ENCODE measurements at regions not wholly inside any gene's neighbourhood (a gene's known extent, or its start where the extent isn't known, plus 50 kb on each side); places are given as distances from the start of the nearest gene placed in this dataset.

DNA sequence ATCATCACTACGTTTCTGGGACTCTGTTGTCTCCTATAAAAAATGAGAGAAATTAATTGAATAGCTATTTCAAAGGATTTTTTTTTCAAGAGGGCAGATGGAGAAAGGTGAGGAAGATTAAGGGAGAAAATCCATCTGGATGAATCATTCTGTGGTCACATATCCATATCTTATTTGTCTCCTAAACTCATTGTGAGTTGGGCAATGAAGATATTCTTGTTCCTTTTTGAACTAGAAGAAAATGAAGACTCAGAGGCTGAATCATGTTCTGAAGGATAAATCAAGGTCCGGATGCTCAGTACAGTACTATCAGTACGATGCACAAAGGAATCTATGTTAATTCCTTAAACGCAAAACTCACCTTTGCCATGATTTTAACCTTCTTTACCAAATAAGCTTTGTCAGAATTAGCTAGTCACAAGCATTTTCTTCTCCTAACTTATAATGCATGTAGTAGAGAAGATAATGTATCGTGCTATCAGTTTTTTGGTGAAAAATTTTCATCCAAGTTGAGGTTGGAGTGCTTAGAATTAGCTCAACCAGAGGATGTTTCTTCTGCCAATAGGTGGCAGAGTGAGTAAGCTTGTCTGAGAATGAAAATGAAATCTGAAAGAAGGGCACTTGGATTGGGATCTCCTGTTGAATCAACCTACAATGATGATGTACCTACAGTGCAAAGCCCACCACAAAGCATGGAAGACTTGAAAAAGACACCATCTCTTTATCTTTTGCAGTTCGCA is 446.9 kb downstream of the KIF20B start:
- in situ Hi-C loops (cut with HindIII; ENCODE audit: low sequenced_read_pairs): no loop called here
- no peak for DNase-seq (ENCODE audit: low spot score)

DNA sequence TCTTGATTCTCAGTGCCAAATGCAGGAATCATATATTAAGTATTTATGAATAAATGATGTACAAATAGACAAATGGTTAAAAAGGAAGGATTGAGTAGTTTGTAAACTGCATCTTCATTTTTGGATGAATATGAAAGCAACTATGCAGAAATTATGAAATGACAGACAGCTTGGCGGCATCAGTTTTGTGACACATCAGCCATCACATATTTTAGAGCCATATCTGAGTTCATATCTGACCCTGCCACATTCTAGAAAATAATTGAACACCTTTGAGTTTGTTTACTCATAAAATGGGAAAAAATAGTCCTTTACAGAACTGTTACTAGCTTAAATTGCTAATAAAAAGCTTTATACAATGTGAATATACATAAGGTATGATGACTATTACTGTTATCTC is 448.2 kb downstream of the KIF20B start:
- in situ Hi-C loops (cut with HindIII; ENCODE audit: low sequenced_read_pairs): no loop called here

DNA sequence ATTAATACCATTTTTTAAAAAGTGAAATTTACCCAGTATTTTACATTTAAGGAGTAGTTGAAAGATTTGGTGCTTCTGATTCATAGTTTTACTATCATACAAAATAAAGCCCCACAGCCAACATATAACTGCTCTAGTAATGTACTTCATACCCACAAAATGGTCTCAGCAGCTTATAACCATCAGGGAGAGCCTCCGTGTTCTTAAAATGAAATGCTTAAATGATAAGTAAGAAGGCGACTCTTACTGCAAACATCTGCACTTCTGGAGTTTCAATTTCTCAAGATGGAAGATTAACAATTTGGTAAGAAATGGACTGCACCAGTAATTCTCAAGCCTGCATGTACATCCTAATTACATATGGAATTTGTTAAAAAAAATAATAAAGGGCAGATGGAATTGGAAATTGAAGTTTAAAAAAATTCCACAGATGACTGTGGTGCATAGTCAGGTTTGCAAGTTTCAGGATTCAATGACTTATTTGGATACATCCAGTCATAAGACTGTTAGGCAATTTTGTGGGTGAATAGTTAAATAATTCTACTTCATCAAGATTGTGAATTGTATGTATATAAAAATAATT is 461.0 kb downstream of the KIF20B start:
- in situ Hi-C loops (cut with HindIII; ENCODE audit: low sequenced_read_pairs): no loop called here

More for the DNA sequence above, 448.2 kb downstream of the KIF20B start:
- no peak for DNase-seq (ENCODE audit: low spot score)

DNA sequence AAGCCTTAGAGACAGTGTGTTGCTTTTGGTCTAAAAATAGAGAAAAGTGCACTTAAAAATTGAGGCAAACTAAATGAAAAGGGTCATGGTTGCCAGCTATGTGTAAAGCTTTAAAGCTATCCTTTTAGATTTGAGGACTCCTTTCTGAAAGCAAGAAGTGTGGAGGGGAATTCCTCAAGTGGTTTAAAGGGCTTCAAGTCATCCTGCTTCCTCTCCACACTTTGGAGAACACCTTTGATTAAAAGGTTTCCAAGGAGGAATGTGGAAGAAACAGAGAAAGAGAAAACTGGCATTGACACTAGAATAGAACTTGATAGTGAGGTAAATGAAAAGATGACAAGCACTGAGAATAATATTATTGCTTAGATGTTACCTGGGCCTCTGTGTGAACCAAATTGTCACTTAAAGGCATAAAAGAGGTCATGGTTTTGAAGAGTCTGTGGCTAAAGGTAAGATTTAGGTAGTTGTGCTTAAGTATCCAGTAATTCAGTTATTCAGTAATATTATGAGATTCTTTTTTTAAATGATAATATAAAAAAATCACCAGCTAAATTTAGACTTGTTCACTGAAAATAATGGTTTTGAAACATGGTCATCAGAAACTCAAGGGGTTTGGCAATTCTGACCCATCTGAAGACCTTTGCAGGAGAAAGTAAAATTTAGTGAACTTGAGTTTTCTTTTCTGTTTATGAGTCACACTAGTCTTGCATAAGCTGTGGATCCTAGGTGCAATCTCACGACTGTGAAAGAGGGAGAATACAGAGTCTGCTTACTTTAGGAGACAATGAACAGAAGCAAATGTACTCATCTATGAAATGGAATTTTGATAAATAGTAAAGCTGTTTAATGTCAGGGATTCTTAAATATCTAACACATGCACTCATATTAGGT is 466.0 kb downstream of the KIF20B start:
- in situ Hi-C loops (cut with HindIII; ENCODE audit: low sequenced_read_pairs): no loop called here
- no peak for DNase-seq (ENCODE audit: low spot score)

More for the DNA sequence above, 461.0 kb downstream of the KIF20B start:
- DNase-seq (ENCODE audit: low spot score): no peak

DNA sequence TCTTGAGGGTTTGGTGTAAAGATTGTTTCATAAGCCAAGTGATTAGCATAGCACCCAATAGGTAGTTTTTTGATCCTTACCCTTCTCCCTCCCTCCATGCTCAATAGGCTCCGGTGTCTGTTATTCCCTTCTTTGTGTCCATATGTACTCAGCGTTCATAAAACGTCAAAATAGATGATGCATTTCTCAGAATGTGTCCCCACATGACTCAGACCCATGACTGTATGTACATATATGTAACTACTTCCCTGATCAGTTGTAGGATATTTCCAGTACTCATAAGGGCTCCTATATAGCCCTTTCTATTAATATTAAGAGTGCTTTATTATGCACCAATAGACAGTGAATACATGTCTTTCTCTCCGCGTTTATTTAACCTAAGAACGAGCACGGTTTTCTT is 466.9 kb downstream of the KIF20B start:
- in situ Hi-C loops (cut with HindIII; ENCODE audit: low sequenced_read_pairs): no loop called here
- no peak for DNase-seq (ENCODE audit: low spot score)

DNA sequence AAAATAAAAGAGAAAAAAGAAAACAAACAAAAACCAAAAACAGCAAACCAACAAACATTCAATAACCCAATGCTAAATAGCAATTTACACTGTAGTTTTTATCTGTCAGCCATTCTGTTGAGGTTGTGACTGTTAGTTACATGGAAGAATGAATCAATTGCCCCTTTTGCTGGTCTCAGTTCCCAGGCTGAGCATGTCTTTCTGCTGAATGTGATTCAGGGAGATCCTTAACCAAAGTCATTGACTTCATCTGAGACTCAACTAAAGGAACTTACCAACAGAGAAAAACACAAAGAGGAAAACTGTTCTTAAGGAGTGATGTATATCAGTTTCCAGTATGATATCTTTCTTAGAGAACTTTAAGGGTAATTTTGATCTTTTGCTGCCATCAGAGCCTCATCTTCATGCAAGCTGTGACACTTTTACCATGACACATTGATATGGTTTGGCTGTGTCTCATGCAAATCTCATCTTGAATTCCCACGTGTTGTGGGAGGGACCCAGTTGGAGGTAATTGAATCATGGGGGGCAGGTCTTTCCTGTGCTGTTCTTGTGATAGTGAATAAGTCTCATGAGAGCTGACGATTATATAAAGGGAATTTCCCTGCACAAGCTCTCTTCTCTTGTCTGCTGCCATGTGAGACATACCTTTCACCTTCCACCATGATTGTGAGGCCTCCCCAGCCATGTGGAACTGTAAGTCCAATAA is 469.8 kb downstream of the KIF20B start:
- in situ Hi-C loops (cut with HindIII; ENCODE audit: low sequenced_read_pairs): no loop called here

DNA sequence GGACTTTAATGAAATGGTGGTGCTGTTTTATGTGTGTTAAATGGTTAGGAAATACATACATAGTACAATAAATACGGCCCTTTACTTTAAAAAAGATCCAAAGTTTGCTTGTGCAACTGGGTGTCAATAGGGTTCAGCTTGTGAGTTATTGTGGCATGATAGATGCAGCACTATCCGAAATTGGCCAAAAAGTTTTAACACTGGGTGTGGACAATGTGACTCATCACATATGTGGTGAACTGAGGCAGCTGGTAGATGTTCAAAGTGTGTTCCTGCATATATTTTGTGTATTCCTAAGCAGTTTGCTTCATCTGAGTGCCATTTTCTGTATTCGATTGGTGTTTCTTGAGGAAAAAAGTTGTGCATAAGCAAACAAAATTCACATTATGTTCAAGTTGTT is 473.1 kb downstream of the KIF20B start:
- in situ Hi-C loops (cut with HindIII; ENCODE audit: low sequenced_read_pairs): no loop called here
- DNase-seq (ENCODE audit: low spot score): no peak

More for the DNA sequence above, 469.8 kb downstream of the KIF20B start:
- DNase-seq (ENCODE audit: low spot score): no peak

DNA sequence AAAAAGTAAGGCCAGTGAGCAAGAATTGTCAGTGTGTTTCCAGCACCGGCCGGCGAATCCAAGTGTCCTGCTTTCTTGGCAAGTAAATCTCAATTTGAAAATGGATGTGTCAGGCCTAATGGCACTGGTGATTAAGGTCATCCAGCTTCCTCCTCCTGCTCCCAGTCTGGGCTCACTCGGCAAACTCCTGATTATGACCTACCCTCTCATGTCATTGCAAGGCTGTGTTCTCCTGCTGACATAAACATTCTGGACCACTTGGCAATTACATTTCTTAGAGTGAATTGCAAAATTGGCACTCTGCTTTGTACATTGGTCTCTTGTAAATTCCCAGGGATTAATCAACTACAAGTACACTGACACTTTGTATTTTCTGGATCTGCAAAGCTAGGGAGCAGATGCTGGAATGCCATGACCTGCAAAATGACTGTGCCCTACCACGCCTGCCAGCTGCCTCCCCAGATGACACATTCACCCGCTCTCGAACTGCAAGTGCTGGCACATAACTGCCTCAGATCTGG is 473.8 kb downstream of the KIF20B start:
- in situ Hi-C loops (cut with HindIII; ENCODE audit: low sequenced_read_pairs): no loop called here
- DNase-seq (ENCODE audit: low spot score): peak; percentile 4

DNA sequence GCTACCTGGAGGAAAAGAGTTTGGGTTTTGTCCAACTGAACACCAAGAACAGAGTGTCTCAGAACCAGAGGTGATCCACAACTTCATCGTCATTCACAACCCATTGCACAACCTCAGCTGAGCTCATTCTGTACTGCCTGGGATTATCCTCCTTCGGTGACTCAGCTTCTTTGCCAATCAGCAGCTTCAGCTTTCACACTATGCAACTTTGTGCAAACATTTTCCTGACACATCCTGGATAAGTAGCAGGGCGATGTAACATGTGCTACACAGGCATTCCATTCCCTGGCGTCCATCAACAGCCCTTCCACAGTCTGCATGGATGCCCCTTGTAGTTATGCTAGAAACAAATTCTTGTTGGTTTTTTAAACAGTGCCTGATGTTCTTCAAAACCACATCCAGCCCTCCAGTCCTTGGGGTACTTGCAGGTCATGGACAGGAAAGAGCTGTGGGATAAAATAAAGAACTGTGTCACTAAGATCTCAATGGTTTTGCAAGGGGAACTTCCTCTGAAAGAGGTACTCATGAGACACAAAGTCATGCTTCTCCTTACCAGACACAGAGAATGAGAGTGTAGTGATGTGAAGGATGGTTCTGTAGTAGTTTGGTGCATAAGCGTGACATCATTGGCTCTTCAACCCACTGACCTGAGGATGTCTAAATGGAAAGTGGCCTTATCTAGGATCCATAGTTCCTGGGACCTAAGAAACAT is 478.5 kb downstream of the KIF20B start:
- no peak for DNase-seq (ENCODE audit: low spot score)
- in situ Hi-C loops (cut with HindIII; ENCODE audit: low sequenced_read_pairs): no loop called here

DNA sequence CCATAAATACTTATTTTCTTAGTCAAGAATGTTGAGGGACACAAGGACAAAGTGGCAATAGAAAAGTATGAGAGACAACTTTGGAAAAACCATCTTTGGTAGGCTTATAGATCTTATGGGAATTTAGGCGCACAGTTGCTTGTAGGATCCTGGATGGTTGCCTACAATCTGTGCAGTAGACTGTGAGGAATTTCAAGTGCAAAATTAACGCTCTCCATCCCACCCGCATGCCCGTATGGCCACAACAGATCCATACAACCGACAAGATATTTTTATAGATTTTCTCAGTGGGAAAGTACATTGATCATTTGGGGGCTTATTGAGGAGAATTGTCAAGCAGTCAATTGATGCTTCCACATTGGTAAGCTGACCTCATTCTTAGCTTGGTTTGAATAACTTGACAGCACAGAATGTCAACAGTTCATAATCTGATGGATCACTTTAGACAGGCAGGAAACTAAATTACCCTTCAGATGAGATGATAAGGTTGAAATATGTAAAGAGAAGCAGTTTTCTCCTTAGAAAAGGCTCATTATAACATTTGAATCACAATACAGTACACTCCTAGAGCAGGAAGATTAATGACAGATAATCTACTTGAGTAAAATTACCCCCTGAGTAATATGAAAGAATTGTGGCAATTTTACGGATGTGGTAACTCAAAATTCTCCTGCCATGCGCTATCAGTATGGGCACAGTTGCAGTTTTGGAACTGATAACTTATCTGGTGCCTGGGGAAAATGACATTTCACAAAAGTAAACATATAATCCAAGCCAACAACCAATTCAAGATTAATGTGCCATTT is 479.7 kb downstream of the KIF20B start:
- in situ Hi-C loops (cut with HindIII; ENCODE audit: low sequenced_read_pairs): no loop called here
- no peak for DNase-seq (ENCODE audit: low spot score)

DNA sequence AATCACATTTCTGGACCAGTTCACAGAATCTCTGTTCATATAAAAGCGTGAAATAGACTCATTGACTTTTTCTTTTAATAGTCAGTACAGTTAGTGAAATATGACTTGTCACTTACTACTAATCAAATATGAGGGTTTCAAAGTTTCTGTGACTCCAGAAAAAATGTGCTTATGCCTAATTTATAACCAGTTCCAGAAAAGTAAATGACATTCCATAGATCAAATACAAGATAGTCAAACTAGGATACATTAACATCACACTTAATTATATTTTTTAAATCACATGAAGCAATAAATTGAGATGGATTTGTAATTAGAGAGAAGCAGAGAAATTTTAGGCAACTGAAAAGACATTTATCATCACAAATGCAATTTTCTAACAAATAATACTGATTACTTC is 491.4 kb downstream of the KIF20B start:
- DNase-seq (ENCODE audit: low spot score): no peak
- in situ Hi-C loops (cut with HindIII; ENCODE audit: low sequenced_read_pairs): no loop called here

DNA sequence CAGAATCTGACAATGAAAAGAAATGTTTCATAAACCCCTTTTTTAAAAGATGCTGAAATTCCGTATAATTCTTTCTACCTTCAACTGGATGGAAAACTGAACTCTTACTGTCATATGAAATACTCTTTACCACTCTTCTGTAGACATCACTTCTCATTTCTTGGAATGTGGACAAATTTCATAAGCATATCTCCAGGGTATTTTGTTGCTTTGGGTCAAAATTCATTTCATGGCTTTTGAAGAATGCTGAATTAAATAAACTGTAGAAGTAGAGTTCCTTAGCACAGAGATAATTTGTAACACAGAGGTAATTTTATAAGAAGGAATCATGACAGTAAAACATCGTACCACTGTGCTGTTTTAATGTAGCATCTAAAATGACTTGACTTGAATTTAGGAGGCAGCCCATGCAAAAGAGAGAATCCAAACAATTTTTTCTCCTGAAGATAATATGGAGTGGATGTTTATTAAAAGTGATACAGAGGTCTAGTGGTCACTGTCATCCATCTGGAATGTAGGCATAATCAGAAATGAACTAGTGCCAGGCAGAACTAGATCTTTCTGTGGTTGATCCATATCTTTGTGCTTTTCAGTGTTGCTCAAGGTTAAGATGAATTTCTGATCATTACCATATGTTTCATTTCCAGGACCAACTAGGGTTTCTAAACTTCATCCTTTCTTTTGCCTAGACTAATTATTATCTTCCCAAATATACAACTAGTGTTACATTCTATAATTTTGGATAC is 492.0 kb downstream of the KIF20B start:
- in situ Hi-C loops (cut with HindIII; ENCODE audit: low sequenced_read_pairs): no loop called here
- DNase-seq (ENCODE audit: low spot score): no peak

DNA sequence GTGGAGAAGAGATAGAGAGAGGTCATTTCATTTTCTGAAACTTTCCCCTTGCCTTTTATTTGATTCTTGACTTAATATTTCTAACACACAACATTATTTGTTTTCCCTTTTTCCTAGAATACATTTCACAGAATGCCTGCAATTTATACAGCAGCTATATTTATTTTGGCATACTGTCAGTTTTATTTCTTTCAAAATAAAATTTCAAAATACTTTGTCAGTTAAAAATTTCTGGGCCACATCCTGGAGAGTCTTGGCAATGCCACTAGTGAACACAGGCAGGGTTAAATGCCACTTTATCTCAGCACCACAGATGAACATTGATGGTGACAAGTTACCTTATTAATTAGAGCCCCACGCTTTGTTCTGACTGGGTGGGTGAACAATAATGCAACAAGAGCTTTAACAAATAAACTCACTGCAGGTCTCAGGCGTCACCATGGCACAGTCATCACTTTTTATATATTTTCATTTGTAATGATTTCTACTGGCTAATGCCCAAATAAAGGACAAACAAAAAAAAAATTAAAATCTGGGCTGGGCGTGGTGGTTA is 494.0 kb downstream of the KIF20B start:
- in situ Hi-C loops (cut with HindIII; ENCODE audit: low sequenced_read_pairs): no loop called here
- no peak for DNase-seq (ENCODE audit: low spot score)

DNA sequence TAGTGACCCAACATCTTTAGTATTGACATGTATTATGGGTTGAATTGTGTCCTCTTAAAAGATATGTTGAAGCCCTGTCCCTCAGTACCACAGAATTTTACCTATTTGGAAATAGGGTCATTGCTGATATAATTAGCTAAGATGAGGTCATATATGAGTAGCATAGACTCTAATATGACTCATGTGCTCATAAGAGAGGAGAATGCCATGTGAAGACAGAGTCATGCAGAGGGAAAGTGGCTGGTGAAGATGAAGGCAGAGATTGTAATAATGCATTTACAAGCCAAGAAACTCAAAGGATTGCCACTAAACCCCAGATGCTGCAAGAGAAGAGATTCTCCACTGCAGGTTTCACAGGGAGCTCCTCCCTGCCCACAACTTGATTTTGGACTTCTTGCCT is 496.4 kb downstream of the KIF20B start:
- in situ Hi-C loops (cut with HindIII; ENCODE audit: low sequenced_read_pairs): no loop called here
- DNase-seq (ENCODE audit: low spot score): no peak

DNA sequence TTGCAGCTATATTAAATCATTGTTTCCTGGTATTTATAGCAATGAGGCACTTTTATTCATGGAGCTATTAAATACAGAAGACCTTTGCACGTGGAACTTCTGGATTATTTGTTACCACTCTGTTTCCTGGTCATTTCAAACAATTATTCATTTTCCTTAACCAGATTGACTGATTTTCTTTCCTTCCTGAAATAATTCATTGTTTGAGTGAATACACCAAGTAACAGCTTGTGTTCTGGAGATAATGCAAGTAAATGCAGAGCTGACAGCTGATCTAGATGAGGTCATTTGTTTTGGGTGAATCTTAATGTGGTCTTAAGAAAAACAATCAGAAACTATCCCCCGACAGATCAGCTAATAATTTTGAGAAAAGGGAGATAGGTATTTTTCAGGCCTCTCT is 497.7 kb downstream of the KIF20B start:
- no peak for DNase-seq (ENCODE audit: low spot score)
- in situ Hi-C loops (cut with HindIII; ENCODE audit: low sequenced_read_pairs): no loop called here

DNA sequence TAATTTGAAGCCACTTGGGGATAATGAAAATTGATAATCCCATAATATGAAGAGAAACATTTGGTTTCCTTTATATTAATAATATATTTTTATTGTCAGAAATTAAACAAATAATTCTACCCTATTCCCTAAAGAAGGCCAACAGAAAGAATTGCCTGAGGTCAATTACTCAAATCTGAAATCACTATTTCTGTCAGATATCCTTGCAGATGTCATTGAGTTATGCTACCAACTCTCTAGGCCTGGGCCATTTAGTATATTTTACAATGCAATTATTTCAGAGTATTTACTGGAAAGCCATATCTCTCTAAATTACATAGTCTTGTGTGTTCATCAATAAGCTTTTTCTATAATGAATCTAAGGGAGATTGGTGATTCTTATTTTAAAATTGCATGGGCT is 498.1 kb downstream of the KIF20B start:
- no peak for DNase-seq (ENCODE audit: low spot score)
- in situ Hi-C loops (cut with HindIII; ENCODE audit: low sequenced_read_pairs): no loop called here
